Neural cell (in vitro differentiated cells): ENCODE measurements at regions not wholly inside any gene's neighbourhood (a gene's known extent, or its start where the extent isn't known, plus 50 kb on each side); places are given as distances from the start of the nearest gene placed in this dataset.

Experiments
- H2AFZ ChIP-seq: fragments of 200-600, 300-800 bp; sonication (generic), shearing (Covaris generic); 2 replicates; pipeline ENCODE4 v1.6.0; 2014; ENCODE audit warnings: low read depth, mild to moderate bottlenecking, antibody characterized with exemption, low read length, moderate library complexity
- H3F3A ChIP-seq: fragments of 200-600 bp; shearing (Covaris generic); 2 replicates; pipeline ENCODE4 v1.6.1; 2016; ENCODE audit warnings: mild to moderate bottlenecking, moderate library complexity, mixed read lengths, antibody characterized with exemption, low read length; ENCODE audit not compliant: insufficient read depth, poor library complexity, severe bottlenecking
- H3K27ac ChIP-seq: fragments of 200-600, 300-800 bp; sonication (generic), shearing (Covaris generic); 2 replicates; pipeline ENCODE4 v1.5.1; 2014; ENCODE audit warnings: mild to moderate bottlenecking, low read length, moderate library complexity
- H3K27me3 ChIP-seq: fragments of 300-800, 200-600 bp; sonication (generic), shearing (Covaris generic); 2 replicates; pipeline ENCODE4 v1.6.0; 2014; ENCODE audit warnings: mild to moderate bottlenecking, low read depth, low read length, moderate library complexity; ENCODE audit not compliant: insufficient read depth
- H3K36me3 ChIP-seq: fragments of 300-800, 200-600 bp; sonication (generic), shearing (Covaris generic); 2 replicates; pipeline ENCODE4 v1.5.1; 2014; ENCODE audit warnings: mild to moderate bottlenecking, antibody characterized with exemption, low read length, moderate library complexity; ENCODE audit not compliant: insufficient read depth
- H3K4me2 ChIP-seq: fragments of 300-800, 200-600 bp; sonication (generic), shearing (Covaris generic); 2 replicates; pipeline ENCODE4 v1.6.0; 2014; ENCODE audit warnings: mild to moderate bottlenecking, low read length
- H3K4me3 ChIP-seq: fragments of 300-800, 200-600 bp; sonication (generic), shearing (Covaris generic); 2 replicates; pipeline ENCODE4 v1.5.1; 2014; ENCODE audit warnings: mild to moderate bottlenecking, low read length, moderate library complexity
- H3K79me2 ChIP-seq: fragments of 200-600 bp; shearing (Covaris generic); replicated peaks from 2 replicates; pipeline ENCODE4 v1.6.0; 2014; ENCODE audit warnings: mild to moderate bottlenecking, low read length, moderate library complexity; ENCODE audit not compliant: insufficient read depth
- H3K9ac ChIP-seq: fragments of 300-800, 200-600 bp; sonication (generic), shearing (Covaris generic); 2 replicates; pipeline ENCODE4 v1.6.1; 2016; ENCODE audit warnings: mild to moderate bottlenecking, low read length, mixed read lengths
- H3K9me2 ChIP-seq: fragments of 200-600 bp; shearing (Covaris generic); 2 replicates; pipeline ENCODE4 v1.6.1; 2016; ENCODE audit warnings: mild to moderate bottlenecking, low read length, mixed read lengths; ENCODE audit not compliant: insufficient read depth
- H3K9me3 ChIP-seq: fragments of 200-600, 300-800 bp; sonication (generic), shearing (Covaris generic); 2 replicates; pipeline ENCODE4 v1.6.1; 2016; ENCODE audit warnings: mild to moderate bottlenecking, mixed run types, low read length, moderate library complexity, mixed read lengths
- H4K20me1 ChIP-seq: fragments of 200-600 bp; shearing (Covaris generic); 2 replicates; pipeline ENCODE4 v1.6.1; 2016; ENCODE audit warnings: mild to moderate bottlenecking, mixed run types; ENCODE audit not compliant: insufficient read depth
- CTCF ChIP-seq: fragments of 450-650 bp; IDR thresholded peaks from 2 replicates; pipeline ENCODE4 v1.5.1; 2014; ENCODE audit warnings: antibody characterized with exemption, mild to moderate bottlenecking, moderate library complexity; ENCODE audit not compliant: poor library complexity, severe bottlenecking
- EP300 ChIP-seq: fragments of 450-650 bp; conservative IDR thresholded peaks from 2 replicates; pipeline ENCODE4 v1.6.1; 2014; ENCODE audit warnings: antibody characterized with exemption, mild to moderate bottlenecking, moderate library complexity; ENCODE audit not compliant: poor library complexity, severe bottlenecking
- EZH2 ChIP-seq: fragments of 200-600, 300-800 bp; shearing (Covaris generic), sonication (generic); IDR thresholded peaks from 2 replicates; pipeline ENCODE4 v1.6.1; 2014; ENCODE audit warnings: antibody characterized with exemption, low read length, borderline replicate concordance, mild to moderate bottlenecking; ENCODE audit not compliant: insufficient read depth, poor library complexity, severe bottlenecking
- MXI1 ChIP-seq: fragments of 450-650 bp; conservative IDR thresholded peaks from 2 replicates; pipeline ENCODE4 v1.6.1; 2014; ENCODE audit warnings: antibody characterized with exemption, mild to moderate bottlenecking; ENCODE audit not compliant: poor library complexity, severe bottlenecking
- POLR2AphosphoS5 ChIP-seq: IDR thresholded peaks from 2 replicates; pipeline ENCODE4 v1.6.1; 2012
- RAD21 ChIP-seq: fragments of 450-650 bp; conservative IDR thresholded peaks from 2 replicates; pipeline ENCODE4 v1.6.1; 2014; ENCODE audit warnings: antibody characterized with exemption, mild to moderate bottlenecking, moderate library complexity
- REST ChIP-seq: IDR thresholded peaks from 2 replicates; pipeline ENCODE4 v1.6.1; 2012; ENCODE audit warnings: borderline replicate concordance
- SMC3 ChIP-seq: fragments of 450-650 bp; conservative IDR thresholded peaks from 2 replicates; pipeline ENCODE4 v1.6.1; 2014; ENCODE audit warnings: antibody characterized with exemption, mild to moderate bottlenecking, moderate library complexity; ENCODE audit not compliant: poor library complexity
- TAF1 ChIP-seq: IDR thresholded peaks from 2 replicates; pipeline ENCODE4 v1.6.1; 2012; ENCODE audit warnings: low read depth

GRCh38 chr4:66489783-66490452 lies 819.6 kb upstream of the EPHA5 start:
- no peaks in the 10 kb centered on the region for H3K27me3 ChIP-seq
- H3K9ac ChIP-seq = no peak overlapping the region
- no peak for TF ChIP-seq CTCF
- no peak for TF ChIP-seq EZH2
- TF ChIP-seq POLR2AphosphoS5 = no peak
- no peak for TF ChIP-seq MXI1
- TF ChIP-seq EP300 = no peak
- no peak for TF ChIP-seq TAF1
- TF ChIP-seq SMC3 = no peak
- TF ChIP-seq RAD21 = no peak
- no peak for TF ChIP-seq REST
- no peak overlapping the region for H3K4me2 ChIP-seq
- no peaks in the 10 kb centered on the region for H3K9me2 ChIP-seq
- H3K79me2 ChIP-seq = no peaks in the 10 kb centered on the region
- no peaks in the 10 kb centered on the region for H3K36me3 ChIP-seq
- H2AFZ ChIP-seq = no peak overlapping the region
- no peaks in the 10 kb centered on the region for H4K20me1 ChIP-seq
- H3K9me3 ChIP-seq = no peaks in the 10 kb centered on the region
- no peak overlapping the region for H3K27ac ChIP-seq
- no peaks in the 10 kb centered on the region for H3F3A ChIP-seq
- no peak overlapping the region for H3K4me3 ChIP-seq

GRCh38 chr4:66489370-66489769 lies 819.1 kb upstream of the EPHA5 start:
- Histone ChIP-seq H2AFZ (no peak overlapping the region), H3K79me2 (no peaks in the 10 kb centered on the region), H3K4me3 (no peak overlapping the region), H4K20me1 (no peaks in the 10 kb centered on the region), H3K4me2 (no peak overlapping the region), H3K9me2 (no peaks in the 10 kb centered on the region), H3K27me3 (no peaks in the 10 kb centered on the region), H3K36me3 (no peaks in the 10 kb centered on the region), H3K9me3 (no peaks in the 10 kb centered on the region), H3F3A (no peaks in the 10 kb centered on the region), H3K27ac (no peak overlapping the region), H3K9ac (no peak overlapping the region)
- TF ChIP-seq RAD21 = no peak
- no peak for TF ChIP-seq MXI1
- no peak for TF ChIP-seq REST
- TF ChIP-seq EP300 = no peak
- TF ChIP-seq EZH2 = no peak
- TF ChIP-seq SMC3 = no peak
- TF ChIP-seq POLR2AphosphoS5 = no peak
- TF ChIP-seq CTCF = no peak
- TF ChIP-seq TAF1 = no peak
